Lung (tissue), 11 donors: ENCODE measurements at regions not wholly inside any gene's neighbourhood (a gene's known extent, or its start where the extent isn't known, plus 50 kb on each side); places are given as distances from the start of the nearest gene placed in this dataset.

ENCODE experiments used
- ATAC-seq: fragments of 200-7000 bp; cut with Tn5 transposase; one replicate; pipeline ENCODE4 v1.9.1; 2020; ENCODE audit warnings: moderate number of reproducible peaks; ENCODE audit not compliant: insufficient read depth, low FRiP score
- DNase-seq, 3 donors: peaks; one replicate each; pipeline ENCODE4 v3.0.0-alpha.2; 2013 to 2017
- H3K27ac ChIP-seq, 2 donors: one replicate each; pipeline ENCODE4 v1.5.1; 2013; ENCODE audit warnings: mild to moderate bottlenecking in 2 of 2, moderate library complexity in 2 of 2, control low read depth in 1 of 2, inconsistent platforms in 1 of 2, low read depth in 1 of 2, low read length in 1 of 2
- H3K27me3 ChIP-seq, 3 donors: one replicate each; pipeline ENCODE4 v1.5.1; 2013; ENCODE audit warnings: low read length in 2 of 3; ENCODE audit not compliant: control insufficient read depth in 3 of 3, insufficient read depth in 3 of 3
- H3K36me3 ChIP-seq, 4 donors: one replicate each; pipeline ENCODE4 v1.5.1; 2013; ENCODE audit warnings: low read length in 4 of 4, mild to moderate bottlenecking in 1 of 4, moderate library complexity in 1 of 4; ENCODE audit not compliant: control insufficient read depth in 4 of 4, insufficient read depth in 4 of 4
- H3K4me1 ChIP-seq, 5 donors: one replicate each; pipeline ENCODE4 v1.5.1; 2013; ENCODE audit warnings: low read length in 5 of 5, mild to moderate bottlenecking in 2 of 5, moderate library complexity in 1 of 5; ENCODE audit not compliant: control insufficient read depth in 5 of 5, insufficient read depth in 5 of 5
- H3K4me3 ChIP-seq: one replicate; pipeline ENCODE4 v1.5.1; 2013; ENCODE audit warnings: mild to moderate bottlenecking, control low read depth, moderate library complexity
- H3K9ac ChIP-seq, 2 donors: one replicate each; pipeline ENCODE4 v1.5.1; 2013; ENCODE audit warnings: low read length in 2 of 2, control low read depth in 1 of 2; ENCODE audit not compliant: insufficient read depth in 1 of 2
- H3K9me3 ChIP-seq, 4 donors: one replicate each; pipeline ENCODE4 v1.5.1; 2013; ENCODE audit warnings: low read length in 3 of 4, mild to moderate bottlenecking in 1 of 4, moderate library complexity in 1 of 4; ENCODE audit not compliant: control insufficient read depth in 4 of 4, insufficient read depth in 3 of 4
- CTCF ChIP-seq: IDR thresholded peaks from 2 replicates; pipeline ENCODE4 v1.5.1; 2012; ENCODE audit warnings: mild to moderate bottlenecking; ENCODE audit errors: control extremely low read depth, extremely low read depth
- WGBS, 2 donors: extraction: QIAGEN DNeasy Blood & Tissue Kit; methylation state at CpG; one replicate each; pipeline ENCODE4 v1.1.7; 2013; 5-methylcytosine and 5-hydroxymethylcytosine counted together
- donor health status: control.
- donor health status: control.
- donor health status: Bipolar disorder and iron deficiency.
- donor health status: healthy.
- donor health status: DM: yes; HTN: yes; CAD: no.

GRCh38 chr18:75880925-75881504 lies 453.5 kb upstream of the SMIM21 start:
- no peak for ATAC-seq
- no peaks in the 10 kb centered on the region for H3K27me3 ChIP-seq
- peaks cover 0 to 8% (median 6%) of the 10 kb centered on the region in 4 donors for H3K9me3 ChIP-seq
- H3K4me1 ChIP-seq, result peaks cover 0 to 21% (median 0%) of the 10 kb centered on the region in 5 donors
- peak; percentile 52 to 84 (median 82) for DNase-seq
- TF ChIP-seq CTCF, result no peak
- 76 to 82% methylated on average over 6 of the region's 6 CpGs for WGBS, 2 donors
- H3K9ac ChIP-seq, result peak overlapping the region in 1 of 2 donors; percentile 23
- H3K27ac ChIP-seq, result no peak overlapping the region
- H3K4me3 ChIP-seq, result no peak overlapping the region
- no peaks in the 10 kb centered on the region for H3K36me3 ChIP-seq

GRCh38 chr18:75880266-75880665 lies 452.8 kb upstream of the SMIM21 start:
- no peak for DNase-seq
- TF ChIP-seq CTCF, result no peak
- 91 to 95% methylated on average over 12 of the region's 12 CpGs for WGBS, 2 donors

GRCh38 chr18:75879196-75879595 lies 451.7 kb upstream of the SMIM21 start:
- DNase-seq (no peak), ATAC-seq (no peak)
- H3K9ac ChIP-seq, result no peak overlapping the region
- H3K36me3 ChIP-seq, result no peaks in the 10 kb centered on the region
- H3K4me3 ChIP-seq, result no peak overlapping the region
- peaks cover 0 to 34% (median 6%) of the 10 kb centered on the region in 5 donors for H3K4me1 ChIP-seq
- no peaks in the 10 kb centered on the region for H3K27me3 ChIP-seq
- H3K27ac ChIP-seq, result no peak overlapping the region
- H3K9me3 ChIP-seq, result peaks cover 0 to 8% (median 6%) of the 10 kb centered on the region in 4 donors
- WGBS, 2 donors, result 80 to 88% methylated on average over 3 of the region's 3 CpGs
- no peak for TF ChIP-seq CTCF

More at GRCh38 chr18:75880266-75880665, 452.8 kb upstream of the SMIM21 start:
- Histone ChIP-seq H3K27me3 (no peaks in the 10 kb centered on the region), H3K4me3 (no peak overlapping the region), H3K27ac (no peak overlapping the region), H3K9ac (no peak overlapping the region), H3K4me1 (peaks cover 0 to 25% (median 0%) of the 10 kb centered on the region in 5 donors), H3K36me3 (no peaks in the 10 kb centered on the region), H3K9me3 (peaks cover 0 to 8% (median 6%) of the 10 kb centered on the region in 4 donors)
- no peak for ATAC-seq

- H3K9me3 ChIP-seq, result peaks cover 0 to 8% (median 3%) of the 10 kb centered on the region in 4 donors
- DNase-seq (no peak), ATAC-seq (no peak)
- no peak overlapping the region for H3K9ac ChIP-seq
- no peaks in the 10 kb centered on the region for H3K36me3 ChIP-seq
- no peak overlapping the region for H3K27ac ChIP-seq
- H3K4me3 ChIP-seq, result no peak overlapping the region
- H3K27me3 ChIP-seq, result no peaks in the 10 kb centered on the region
- H3K4me1 ChIP-seq, result peaks cover 0 to 51% (median 7%) of the 10 kb centered on the region in 5 donors
- WGBS, 2 donors, result 73 to 84% methylated on average over 10 of the region's 10 CpGs
- TF ChIP-seq CTCF, result no peak
Measured at GRCh38 chr18:75875559-75875958, 448.1 kb upstream of the SMIM21 start.
